HFFc6 (cell line): ENCODE measurements at regions not wholly inside any gene's neighbourhood (a gene's known extent, or its start where the extent isn't known, plus 50 kb on each side); places are given as distances from the start of the nearest gene placed in this dataset.

Source experiments
- DNase-seq: peaks from one replicate; pipeline ENCODE4 v3.0.0-alpha.2; 2018
- H3K27ac Mint-ChIP-seq: 2 replicates; pipeline ENCODE4 v1.8.0; 2020; ENCODE audit warnings: mild to moderate bottlenecking, mixed read lengths
- H3K27me3 Mint-ChIP-seq: 2 replicates; pipeline ENCODE4 v1.8.0; 2021; ENCODE audit warnings: mild to moderate bottlenecking, moderate library complexity, mixed read lengths; ENCODE audit not compliant: insufficient read depth
- H3K36me3 Mint-ChIP-seq: 2 replicates; pipeline ENCODE4 v1.8.0; 2021; ENCODE audit warnings: low read depth, mixed read lengths
- H3K4me1 Mint-ChIP-seq: 2 replicates; pipeline ENCODE4 v1.8.0; 2020; ENCODE audit warnings: low read depth, mixed read lengths
- H3K4me3 Mint-ChIP-seq: 2 replicates; pipeline ENCODE4 v1.8.0; 2020; ENCODE audit warnings: mild to moderate bottlenecking, moderate library complexity, mixed read lengths
- H3K9me3 Mint-ChIP-seq: 2 replicates; pipeline ENCODE4 v1.8.0; 2020; ENCODE audit warnings: mild to moderate bottlenecking, mixed read lengths
- TF ChIP-seq, protein P1 (sequence below): fragments of 200-600 bp; sonication (generic); IDR thresholded peaks from 2 replicates; pipeline ENCODE4 v1.5.0; 2021; ENCODE audit warnings: antibody characterized with exemption, mild to moderate bottlenecking

DNA sequence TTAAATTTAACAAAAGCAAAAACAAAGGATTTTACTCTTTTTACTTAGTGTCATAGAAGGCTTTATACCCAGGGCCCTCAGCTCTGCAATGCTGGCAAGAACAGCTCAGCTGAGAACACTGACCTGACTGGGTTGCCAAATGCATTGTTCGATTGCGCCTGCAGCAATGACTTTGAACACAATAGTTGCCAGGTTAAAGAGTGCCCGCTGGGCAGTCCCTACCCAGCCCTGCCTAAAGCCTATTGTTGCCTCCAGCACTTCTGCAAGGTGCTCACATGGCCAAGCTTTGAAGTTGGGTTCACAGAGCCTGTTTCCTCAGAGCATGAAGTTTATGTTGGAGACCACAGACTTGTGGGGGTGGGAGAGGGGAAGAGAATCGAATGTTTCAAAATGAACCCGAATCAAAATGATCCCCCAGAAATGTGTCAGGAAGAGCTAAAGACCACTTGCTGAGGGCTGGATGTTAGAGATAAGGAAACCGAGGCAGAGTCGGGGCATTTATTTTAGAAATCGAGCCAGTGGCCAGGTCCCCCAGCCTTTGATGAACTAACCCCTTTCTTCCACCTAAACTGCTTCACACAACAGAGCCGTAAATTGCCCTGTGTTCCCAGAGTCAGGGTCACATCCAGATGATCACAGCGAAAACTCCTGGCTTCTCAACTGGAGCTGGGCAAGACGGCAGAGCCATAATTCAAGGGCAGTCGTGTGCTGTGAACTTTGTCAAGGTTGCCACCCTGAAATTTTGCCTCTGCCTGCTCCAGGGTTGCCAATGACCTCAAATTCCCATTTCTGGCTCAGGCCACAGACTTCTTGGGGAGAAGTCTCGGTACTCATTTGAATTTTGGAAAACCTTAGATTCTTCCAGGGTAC, 55.0 kb downstream of the FOXA2 start:
- H3K4me1 Mint-ChIP-seq, result no peaks in the 10 kb centered on the region
- peaks cover 6% of the 10 kb centered on the region; the same call in 1 of the 2 replicates for H3K36me3 Mint-ChIP-seq
- no peak for DNase-seq
- H3K27ac Mint-ChIP-seq, result no peak overlapping the region
- H3K27me3 Mint-ChIP-seq, result peaks cover 2% of the 10 kb centered on the region; the same call in 1 of the 2 replicates
- peaks cover 54% of the 10 kb centered on the region for H3K9me3 Mint-ChIP-seq
- TF ChIP-seq, protein P1, sequence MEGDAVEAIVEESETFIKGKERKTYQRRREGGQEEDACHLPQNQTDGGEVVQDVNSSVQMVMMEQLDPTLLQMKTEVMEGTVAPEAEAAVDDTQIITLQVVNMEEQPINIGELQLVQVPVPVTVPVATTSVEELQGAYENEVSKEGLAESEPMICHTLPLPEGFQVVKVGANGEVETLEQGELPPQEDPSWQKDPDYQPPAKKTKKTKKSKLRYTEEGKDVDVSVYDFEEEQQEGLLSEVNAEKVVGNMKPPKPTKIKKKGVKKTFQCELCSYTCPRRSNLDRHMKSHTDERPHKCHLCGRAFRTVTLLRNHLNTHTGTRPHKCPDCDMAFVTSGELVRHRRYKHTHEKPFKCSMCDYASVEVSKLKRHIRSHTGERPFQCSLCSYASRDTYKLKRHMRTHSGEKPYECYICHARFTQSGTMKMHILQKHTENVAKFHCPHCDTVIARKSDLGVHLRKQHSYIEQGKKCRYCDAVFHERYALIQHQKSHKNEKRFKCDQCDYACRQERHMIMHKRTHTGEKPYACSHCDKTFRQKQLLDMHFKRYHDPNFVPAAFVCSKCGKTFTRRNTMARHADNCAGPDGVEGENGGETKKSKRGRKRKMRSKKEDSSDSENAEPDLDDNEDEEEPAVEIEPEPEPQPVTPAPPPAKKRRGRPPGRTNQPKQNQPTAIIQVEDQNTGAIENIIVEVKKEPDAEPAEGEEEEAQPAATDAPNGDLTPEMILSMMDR, result no peak
- no peak overlapping the region for H3K4me3 Mint-ChIP-seq

DNA sequence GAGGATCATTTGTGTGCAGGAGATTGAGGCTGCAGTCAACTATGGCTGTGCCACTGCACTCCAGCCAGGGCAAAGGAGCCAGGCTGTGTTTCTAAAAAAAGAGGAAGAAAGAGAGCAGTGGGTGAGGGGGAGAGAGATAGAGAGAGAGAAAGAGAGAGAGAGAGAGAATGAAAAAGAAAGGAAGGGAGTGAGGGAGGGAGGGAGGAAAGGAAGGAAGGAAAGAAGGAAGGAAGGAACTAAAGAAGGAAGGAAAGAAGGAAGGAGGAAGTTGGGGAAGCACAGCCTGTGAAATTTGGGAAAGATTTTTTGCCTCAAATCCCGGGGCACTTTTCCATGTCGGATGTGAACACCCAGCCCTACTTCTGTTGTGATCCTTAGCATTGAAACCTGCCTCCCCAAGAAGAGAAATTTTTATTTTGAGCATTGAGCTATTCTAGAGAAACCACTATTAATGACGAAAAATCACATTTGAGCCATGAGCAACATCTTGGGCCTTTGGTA, 57.8 kb downstream of the FOXA2 start:
- Mint-ChIP-seq H3K36me3 (peaks cover 6% of the 10 kb centered on the region; the same call in 1 of the 2 replicates), H3K4me3 (no peak overlapping the region), H3K27ac (no peak overlapping the region), H3K4me1 (no peaks in the 10 kb centered on the region), H3K9me3 (peaks cover 55% of the 10 kb centered on the region), H3K27me3 (peaks cover 2% of the 10 kb centered on the region; the same call in 1 of the 2 replicates)
- TF ChIP-seq, protein P1, result no peak
- DNase-seq, result no peak

- H3K36me3 Mint-ChIP-seq, result peaks cover 3% of the 10 kb centered on the region; the same call in 1 of the 2 replicates
- TF ChIP-seq, protein P1, result no peak
- no peaks in the 10 kb centered on the region for H3K4me1 Mint-ChIP-seq
- no peak overlapping the region for H3K4me3 Mint-ChIP-seq
- no peak for DNase-seq
- H3K9me3 Mint-ChIP-seq, result peaks cover 49% of the 10 kb centered on the region
- H3K27me3 Mint-ChIP-seq, result no peaks in the 10 kb centered on the region
- no peak overlapping the region for H3K27ac Mint-ChIP-seq
Measured at GRCh38 chr20:22525821-22526220, 58.6 kb downstream of the FOXA2 start.

DNA sequence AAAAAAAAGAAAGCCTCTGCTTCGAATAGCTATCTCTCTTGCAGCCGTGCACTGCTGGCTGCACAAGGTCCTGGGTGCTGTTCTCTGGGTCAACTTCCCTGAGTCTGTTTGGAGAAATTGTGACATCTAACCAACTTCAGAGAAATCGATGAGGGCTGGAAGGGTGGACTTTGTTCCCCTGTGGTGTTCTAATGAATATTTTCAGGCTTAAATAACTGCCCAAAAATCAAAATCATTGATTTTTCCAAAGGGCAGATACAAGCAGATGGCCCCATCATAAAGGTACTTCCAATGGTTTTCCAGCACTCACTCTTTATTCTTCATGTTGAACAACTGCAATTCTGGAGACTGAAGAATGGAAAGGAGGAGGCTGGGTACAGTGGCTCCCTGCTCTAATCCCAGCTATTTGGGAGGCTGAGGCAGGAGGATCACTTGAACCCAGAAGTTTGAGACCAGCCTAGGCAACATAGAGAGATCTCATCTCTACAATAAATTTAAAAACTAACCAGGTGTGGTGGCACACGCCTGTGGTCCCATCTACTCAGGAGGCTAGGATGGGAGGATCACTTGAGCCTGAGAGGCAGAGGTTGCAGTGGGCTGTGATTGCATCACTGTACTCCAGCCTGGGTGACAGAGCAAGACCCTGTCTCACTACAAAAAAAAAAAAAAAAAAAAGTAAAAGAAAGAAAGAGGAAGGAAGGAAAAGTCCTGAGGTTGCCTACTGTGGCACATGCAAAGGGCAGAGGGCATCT, 59.1 kb downstream of the FOXA2 start:
- DNase-seq, result no peak
- Mint-ChIP-seq H3K27me3 (no peaks in the 10 kb centered on the region), H3K27ac (no peak overlapping the region), H3K4me1 (no peaks in the 10 kb centered on the region), H3K9me3 (peaks cover 49% of the 10 kb centered on the region), H3K4me3 (no peak overlapping the region), H3K36me3 (no peaks in the 10 kb centered on the region)
- TF ChIP-seq, protein P1, result no peak

DNA sequence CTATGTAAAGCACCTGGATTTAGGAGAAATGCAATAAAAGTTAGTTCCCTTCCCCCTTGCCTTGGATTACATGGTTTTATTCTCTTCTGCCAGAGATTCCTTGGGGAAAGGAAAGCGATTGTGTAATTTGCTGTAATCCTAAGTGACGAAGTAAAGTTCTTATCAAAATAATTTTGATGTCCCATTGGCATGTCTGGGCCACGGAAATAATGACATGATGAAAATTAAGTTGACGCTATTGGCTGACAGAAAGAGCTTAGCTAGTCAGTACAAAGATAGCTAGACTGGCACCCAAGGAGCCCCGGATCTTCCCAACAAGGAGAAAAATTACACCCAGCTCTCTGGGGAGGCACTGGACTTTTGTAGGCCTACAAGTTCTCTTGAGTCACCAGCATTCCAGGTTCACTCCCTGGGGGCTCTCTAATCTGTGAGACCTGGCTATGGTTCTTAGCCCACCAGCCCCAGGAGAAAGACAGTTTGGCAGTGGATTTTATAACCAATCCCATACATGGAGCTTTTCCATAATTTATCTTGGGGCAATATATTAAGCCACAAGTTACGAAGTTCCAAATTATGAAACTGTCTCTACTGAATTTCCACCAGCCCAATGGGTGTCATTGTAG, 59.9 kb downstream of the FOXA2 start:
- Mint-ChIP-seq H3K4me1 (no peaks in the 10 kb centered on the region), H3K36me3 (no peaks in the 10 kb centered on the region), H3K27me3 (no peaks in the 10 kb centered on the region), H3K27ac (no peak overlapping the region), H3K9me3 (peaks cover 56% of the 10 kb centered on the region), H3K4me3 (no peak overlapping the region)
- TF ChIP-seq, protein P1, result no peak
- DNase-seq, result no peak
